ENCODE measurements at regions not wholly inside any gene's neighbourhood (a gene's known extent, or its start where the extent isn't known, plus 50 kb on each side); places are given as distances from the start of the nearest gene placed in this dataset.
A peak's percentile ranks its signal among the peaks of the same experiment; 100 is the strongest.

DNA sequence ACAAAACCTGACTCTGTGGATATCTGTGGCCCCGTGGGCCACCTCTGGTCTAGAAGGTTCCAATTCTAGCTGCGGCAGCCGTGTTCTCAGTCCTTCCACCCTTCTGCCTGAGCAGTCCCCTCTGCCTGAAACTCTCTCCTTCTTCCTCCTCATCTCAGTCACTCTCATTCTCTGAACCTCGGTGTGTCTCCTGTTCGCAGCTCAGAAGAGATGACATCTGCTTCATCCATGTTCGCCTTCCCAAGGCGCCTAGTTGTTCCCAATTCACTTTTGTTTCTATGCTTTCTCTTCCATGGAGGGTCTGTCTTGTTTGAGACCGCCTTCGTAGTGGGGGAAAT lies 95.5 kb downstream of the CEBPB start:
- no peak for DNase-seq (ENCODE audit: low spot score)

DNA sequence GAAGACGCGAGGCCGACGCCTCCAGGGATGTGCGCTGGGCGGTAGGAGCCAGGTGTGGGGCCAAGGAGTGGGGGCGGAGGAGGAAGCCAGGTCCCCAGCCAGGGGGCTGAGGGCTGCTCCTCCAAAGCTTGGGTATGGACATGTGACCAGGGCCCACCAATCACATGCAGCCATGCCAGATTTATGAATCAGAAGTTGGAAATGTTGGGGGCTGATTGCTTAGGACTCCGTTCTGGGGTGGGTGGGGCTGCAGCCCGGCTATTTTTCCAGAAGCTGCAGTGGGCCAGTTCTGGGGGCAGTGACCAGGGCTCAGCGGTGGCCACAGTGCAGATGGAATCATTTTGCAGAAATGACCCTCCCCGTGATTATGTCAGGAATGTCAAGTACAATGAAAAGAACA lies 96.0 kb downstream of the CEBPB start:
- no peak for DNase-seq (ENCODE audit: low spot score)

GRCh38 chr20:50287512-50287911 lies 96.9 kb downstream of the CEBPB start:
- DNase-seq (ENCODE audit: low spot score), result no peak

DNA sequence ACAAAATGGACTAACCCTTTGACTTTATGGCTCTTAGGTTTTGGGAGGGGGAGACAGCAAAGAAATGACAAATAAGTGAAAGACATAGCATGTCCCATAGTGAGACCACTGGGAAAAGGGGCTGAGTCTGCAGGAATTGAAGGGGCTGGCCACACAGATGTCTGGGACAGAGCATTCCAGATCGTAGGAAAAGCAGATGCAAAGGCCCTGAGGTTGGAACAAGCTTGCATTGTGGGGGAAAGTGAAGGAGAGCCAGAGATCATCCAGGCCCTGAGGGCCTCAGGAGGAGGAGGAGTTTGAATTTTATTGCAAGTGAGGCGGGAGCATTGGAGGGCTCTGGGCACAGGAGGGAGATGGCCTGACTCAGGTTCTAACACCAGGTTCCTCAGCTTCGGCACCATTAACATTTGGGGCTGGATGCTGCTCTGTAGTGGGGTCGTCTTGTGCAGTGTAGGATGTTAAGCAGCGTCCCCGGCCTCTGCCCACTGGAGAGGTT lies 97.5 kb downstream of the CEBPB start:
- no peak for DNase-seq (ENCODE audit: low spot score)

DNA sequence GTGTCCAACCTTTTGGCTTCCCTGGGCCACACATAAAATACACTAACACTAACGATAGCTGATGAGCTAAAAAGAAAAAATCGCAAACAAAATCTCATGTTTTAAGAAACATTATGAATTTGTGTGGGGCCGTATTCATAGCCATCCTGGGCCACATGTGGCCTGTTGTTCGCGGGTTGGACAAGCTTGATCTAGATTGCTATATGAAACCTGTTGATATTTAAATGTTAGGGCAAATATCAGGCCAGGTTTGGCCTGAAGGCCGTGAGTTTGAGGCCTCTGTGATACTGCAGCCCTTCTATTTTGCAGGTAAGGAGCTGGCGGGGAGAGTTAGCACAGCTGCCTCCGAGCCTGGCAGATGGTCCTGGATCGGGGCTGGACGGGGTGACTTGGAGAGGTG lies 99.0 kb downstream of the CEBPB start:
- no peak for DNase-seq (ENCODE audit: low spot score)

- no peak for DNase-seq (ENCODE audit: low spot score)
Measured at GRCh38 chr20:50290112-50290511, 99.5 kb downstream of the CEBPB start.

DNA sequence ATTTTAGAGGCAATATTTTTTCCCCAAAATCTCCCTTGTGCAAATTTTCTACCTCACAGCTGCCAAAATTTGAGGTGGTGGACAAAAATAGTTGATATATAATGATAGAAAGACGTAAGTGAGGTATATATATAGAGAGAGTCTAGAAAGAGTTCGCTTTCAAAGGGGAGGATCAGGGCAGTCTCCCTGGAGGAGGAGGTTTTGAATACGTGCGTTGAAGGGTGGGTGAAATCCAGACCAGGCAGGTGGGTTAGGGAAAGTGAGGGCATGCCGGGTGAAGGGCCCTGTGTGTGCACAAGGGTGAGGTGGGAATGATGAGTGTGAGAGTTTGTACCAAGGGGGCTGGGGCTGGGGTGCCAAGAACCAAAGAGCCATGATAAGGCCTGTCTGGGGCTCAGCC lies 100.2 kb downstream of the CEBPB start:
- DNase-seq (ENCODE audit: low spot score), result no peak

DNA sequence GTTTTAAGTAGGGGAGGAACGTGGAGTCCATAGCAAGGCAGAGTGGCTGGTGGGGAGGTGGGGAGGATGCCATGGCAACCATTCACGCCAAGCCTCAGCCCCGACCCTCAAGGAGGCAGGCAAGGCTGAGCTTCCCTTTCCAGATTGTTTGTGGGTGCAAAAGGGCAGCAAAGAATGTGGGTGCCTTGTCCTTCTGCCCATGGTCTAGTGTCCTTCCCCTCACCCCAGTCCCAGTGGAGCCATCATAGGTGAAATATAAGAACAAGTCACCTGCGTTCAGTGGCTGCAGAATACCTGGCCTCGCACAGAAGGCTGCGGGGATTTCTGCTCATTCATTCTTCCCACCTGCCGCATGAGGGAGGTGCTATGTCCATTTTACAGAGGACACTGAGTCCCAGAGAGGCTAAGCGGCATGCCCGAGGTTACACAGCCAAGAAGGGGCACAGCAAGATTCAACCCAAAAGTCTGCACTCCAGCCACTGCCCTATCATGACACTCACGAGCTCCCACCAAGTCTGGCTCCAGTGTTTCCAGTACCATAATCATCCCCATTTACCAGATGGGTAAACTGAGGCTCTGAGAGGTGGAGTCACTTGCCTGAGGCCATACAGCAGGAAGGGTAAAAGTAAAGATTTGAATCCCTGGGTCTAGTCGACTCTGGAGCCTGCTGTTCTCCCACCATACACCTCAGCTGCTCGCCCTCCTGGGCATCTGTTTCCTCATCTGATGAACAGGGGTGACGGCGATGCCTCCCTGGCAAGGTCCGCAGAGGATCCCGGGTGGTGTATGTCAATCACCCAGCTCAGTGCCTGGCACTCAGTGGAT lies 100.8 kb downstream of the CEBPB start:
- no peak for DNase-seq (ENCODE audit: low spot score)

DNA sequence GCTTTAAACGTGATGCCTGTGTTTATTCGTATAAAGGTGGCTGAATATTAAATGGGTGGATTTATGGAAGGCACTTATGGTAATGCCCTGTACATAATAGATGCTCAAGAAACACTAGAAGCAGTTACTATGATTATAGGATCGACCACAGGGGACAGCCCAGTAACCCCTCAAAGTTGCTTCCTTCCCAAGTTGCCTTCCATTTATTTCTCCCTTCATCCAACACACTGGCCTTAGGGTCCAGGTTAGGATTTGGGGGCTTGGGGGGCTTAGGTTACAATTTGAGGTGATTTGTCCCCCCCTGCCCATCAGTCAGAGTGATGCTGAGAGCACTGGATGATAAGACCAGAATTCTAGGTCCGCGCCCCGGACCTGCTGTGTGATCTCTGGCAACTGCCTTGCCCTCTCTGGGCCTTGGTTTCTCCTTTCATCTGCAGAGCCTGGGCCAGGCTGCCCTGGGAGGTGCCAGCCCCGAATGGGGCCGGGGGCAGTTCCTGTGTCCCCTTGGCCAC lies 101.5 kb downstream of the CEBPB start:
- DNase-seq (ENCODE audit: low spot score), result no peak

DNA sequence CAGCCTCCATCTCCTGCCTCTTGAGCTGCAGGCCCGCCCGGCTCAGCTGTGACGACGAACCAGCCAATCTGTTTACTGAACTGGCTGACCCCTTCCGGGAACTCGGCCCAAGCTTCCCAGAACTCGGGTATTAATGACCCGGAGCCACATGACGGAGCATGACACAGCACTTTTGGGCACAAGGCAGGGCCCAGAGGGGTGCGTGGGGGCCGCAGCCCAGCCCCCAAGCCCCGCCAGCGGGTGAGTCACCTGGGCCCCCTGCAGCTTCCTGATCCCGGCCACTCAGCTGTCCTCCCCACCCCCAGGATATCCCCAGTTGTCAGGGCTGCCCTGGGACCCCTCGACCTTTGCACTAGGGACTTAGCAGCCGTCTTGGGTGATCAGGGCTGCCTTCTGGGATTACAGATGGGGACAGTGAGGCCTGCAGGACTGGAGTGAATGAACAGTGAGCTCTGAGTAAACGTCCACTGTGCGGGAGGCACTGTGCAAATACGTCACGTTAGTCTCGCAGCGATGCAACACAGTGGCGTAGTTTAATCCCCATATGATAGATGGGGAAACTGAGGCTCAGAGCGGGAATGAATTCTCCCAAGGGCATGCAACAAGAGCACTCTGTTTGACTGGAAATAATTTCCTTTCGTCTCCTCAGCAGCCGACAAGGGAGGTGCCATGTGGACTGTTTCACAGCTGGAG lies 102.1 kb downstream of the CEBPB start:
- DNase-seq (ENCODE audit: low spot score), result peak; percentile 81

GRCh38 chr20:50293284-50294139 lies 102.9 kb downstream of the CEBPB start:
- DNase-seq (ENCODE audit: low spot score), result no peak

DNA sequence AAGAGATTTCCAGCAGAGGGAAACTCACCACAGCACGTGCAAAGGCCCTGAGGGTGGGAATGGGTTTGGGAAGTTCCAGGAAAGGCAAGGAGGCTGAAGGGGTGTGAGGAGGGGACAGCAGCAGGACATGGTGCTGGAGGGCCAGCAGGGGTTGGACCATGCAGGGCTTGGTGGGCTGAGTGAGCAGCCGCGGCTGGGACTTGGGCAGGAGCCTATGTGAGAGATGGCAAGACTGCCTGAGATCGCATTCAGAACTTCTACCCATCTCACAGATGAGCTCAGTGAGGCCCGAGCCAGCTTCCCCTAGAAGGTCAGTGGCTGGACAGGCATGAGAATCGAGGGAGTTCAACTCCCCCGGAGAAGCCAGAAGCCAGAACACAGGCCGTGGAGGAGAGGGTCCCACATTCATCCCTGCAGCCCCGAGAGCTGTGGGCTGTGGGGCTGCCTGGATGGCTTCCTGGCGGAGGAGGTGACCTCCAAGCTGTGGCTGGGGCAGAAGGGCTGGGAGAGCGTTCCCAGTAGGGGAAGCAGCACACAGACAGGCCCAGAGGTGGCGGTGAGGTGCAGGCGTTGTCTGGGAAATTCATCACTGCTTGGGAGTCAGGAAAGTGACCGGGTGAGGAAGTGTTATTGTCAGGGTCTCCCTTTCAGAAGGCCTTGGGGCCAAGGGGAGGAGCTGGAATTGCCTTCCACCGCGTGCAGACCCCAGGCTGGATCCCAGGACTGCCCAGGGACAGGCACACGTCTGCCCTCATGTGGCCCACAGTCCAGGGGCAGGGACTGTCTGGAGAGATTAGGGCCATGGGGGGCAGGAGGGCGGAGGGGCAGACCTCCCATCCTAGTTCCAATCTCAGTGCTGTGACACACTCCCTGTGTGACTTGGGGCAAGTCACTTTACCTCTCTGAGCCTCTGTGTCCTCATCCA lies 103.8 kb downstream of the CEBPB start:
- no peak for DNase-seq (ENCODE audit: low spot score)

DNA sequence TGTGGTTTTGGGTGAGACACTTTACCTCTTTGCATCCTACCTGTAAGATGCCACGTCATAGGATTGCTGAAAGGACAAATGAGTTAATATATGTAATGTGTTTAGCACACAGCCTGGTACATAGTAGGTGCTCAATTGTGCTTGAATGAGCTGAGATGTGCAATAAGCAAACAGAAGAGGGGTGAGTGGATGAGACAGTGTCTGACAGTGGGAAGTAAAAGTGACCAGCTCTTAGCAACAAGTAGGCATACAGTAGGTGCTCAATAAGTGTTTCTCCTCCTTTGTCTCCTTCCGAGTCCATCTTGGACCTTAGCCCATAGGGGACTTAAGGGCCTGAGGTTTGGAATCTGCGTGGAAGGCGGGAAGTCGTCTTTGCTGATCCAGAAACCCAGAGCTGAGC lies 104.7 kb downstream of the CEBPB start:
- DNase-seq (ENCODE audit: low spot score), result no peak

- DNase-seq (ENCODE audit: low spot score), result no peak
Measured at GRCh38 chr20:50295762-50296449, 105.3 kb downstream of the CEBPB start.

DNA sequence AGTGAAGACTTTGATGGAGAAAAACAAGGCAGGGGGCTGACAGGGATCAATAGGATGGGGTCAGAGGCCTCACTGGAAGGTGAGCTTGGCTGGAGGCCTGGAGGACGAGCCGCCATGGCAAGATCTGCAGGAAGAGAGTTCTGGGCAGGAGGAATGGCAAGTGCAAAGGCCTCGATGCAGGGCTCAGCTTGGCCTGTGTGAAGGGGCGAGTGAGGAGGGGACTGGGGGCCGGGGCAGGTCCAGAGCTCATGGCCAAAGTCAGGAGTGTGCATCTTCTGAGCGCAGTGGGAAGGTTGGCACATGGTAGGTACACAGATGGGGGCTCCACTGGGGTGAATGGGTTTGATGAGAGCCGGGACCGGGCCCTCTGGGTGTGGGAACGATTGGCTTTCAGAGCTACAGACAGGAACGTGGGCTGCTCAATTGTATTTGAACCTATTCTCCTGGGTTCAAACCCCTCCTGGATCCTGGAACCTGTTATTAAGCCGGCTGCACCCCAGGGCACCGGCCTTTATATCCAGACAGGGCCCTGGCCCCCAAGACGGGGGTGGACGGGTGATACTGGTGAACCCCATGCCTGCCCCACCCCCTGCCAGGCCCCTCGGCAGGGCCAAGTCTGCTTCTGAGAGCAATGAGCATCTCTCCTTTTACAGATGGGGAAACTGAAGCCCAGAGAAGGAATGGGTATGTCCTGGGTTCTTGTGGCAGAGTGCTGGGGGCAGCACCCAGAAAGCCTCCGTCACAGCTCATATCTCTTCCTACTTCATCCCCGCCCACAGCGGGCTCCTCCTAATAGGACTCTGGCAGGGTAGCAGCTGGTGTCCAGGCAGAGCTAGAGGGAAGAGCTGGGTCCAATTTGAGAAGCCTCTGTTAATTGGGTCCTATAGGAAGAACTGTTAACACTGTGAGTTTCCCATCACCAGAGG lies 106.1 kb downstream of the CEBPB start:
- DNase-seq (ENCODE audit: low spot score), result peak; percentile 37

DNA sequence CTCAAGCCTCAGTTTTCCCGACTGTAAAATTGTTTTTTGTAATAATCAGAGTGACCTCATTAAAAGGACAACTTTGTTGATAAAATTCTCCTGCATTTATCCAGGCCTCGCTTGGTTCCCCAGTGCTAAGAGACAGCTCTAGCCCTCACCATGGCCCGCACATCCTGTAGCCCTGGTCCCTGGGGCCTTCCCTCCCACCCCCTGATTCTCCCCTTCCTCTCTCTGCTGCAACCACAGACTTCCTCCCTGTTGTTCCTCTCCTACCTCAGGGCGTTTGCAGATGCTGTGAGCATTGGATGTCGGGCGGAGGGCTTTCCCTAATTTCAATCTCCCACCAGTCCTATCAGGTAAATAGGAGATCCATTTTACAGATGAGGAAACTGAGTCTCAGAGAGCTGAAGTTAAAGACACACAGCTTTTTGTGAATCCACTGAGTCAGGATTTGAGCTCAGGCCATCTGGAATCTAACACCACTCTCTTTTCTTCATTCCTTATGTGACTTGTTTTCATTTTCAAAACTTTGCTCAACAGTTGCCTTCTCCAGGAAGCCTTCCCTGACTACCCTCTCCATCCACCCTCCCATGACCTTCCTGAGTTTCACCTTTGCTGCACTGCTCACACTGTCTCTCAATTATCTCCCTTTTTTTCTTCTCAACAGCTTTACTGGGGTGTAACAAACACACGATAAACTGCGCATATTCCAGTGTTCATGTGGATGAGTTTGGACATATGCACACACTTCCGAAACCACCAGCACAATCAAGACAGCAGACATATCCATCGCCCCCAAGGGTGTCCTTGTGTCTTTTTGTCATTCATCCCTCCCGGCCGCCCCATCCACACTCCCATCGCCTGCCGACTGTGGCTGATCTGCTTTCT lies 107.1 kb downstream of the CEBPB start:
- no peak for DNase-seq (ENCODE audit: low spot score)

GRCh38 chr20:50298554-50299324 lies 108.1 kb downstream of the CEBPB start:
- no peak for DNase-seq (ENCODE audit: low spot score)

DNA sequence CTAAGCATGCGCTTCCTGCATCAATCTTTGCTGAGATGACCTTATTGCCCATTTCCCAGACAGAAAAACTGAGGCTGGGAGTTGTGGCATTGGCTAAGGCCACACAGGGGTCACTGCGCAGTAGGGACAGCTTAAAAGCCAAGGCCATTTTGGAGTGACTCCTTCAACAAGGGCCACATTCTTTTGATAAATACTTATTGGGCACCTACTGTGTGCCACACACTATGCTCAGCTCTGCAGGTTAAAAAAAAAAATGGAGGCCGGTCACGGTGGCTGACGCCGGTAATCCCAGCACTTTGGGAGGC lies 108.6 kb downstream of the CEBPB start:
- DNase-seq (ENCODE audit: low spot score), result no peak
